ENCODE measurements at regions not wholly inside any gene's neighbourhood (a gene's known extent, or its start where the extent isn't known, plus 50 kb on each side); places are given as distances from the start of the nearest gene placed in this dataset.

- no peaks in the 10 kb centered on the region for H3K9me3 ChIP-seq
- no peak for ATAC-seq
- no peak for TF ChIP-seq CTCF (IDR thresholded peaks at IDR 0.05)
- intact Hi-C loops (cut with DNase I) = no loop called here
- no peak overlapping the region for H3K4me3 ChIP-seq
- no peaks in the 10 kb centered on the region for H3K27me3 ChIP-seq (ENCODE audit: low read depth)
- DNase-seq = no peak
- no peak overlapping the region for H3K27ac ChIP-seq
- H3K4me1 ChIP-seq = no peaks in the 10 kb centered on the region
- no peaks in the 10 kb centered on the region for H3K36me3 ChIP-seq
These were observed 79.2 kb upstream of the FRMD4A start for GRCh38 chr10:14409856-14410458.

DNA sequence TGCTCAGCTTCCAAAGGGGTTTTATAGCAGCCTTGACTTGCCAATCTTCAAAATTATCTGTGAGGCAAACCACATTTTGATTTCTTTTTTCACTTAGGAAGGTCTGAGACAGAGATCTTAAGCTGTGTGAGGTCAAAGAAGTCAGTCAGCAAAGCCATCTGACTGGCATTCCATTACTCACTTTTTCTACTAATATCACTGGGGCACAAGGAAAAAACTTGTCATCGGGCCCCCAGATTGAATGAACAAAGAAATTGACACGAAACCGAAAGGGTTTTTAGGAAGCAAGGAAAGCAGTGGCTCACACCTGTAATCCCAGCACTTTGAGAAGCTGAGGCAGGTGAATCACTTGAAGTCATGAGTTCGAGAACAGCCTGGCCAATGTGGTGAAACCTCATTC, 78.5 kb upstream of the FRMD4A start:
- H3K4me1 ChIP-seq = no peaks in the 10 kb centered on the region
- no peak overlapping the region for H3K4me3 ChIP-seq
- no peaks in the 10 kb centered on the region for H3K36me3 ChIP-seq
- no peaks in the 10 kb centered on the region for H3K27me3 ChIP-seq (ENCODE audit: low read depth)
- no peak overlapping the region for H3K27ac ChIP-seq
- no peak for DNase-seq
- intact Hi-C loops (cut with DNase I) = no loop called here
- H3K9me3 ChIP-seq = no peaks in the 10 kb centered on the region
- TF ChIP-seq CTCF (IDR thresholded peaks at IDR 0.05) = no peak
- ATAC-seq = no peak

GRCh38 chr10:14408139-14408538, 77.4 kb upstream of the FRMD4A start:
- ATAC-seq (no peak), DNase-seq (no peak)
- Histone ChIP-seq H3K9me3 (no peaks in the 10 kb centered on the region), H3K27ac (no peak overlapping the region), H3K36me3 (no peaks in the 10 kb centered on the region), H3K4me1 (no peaks in the 10 kb centered on the region), H3K27me3 (ENCODE audit: low read depth) (no peaks in the 10 kb centered on the region), H3K4me3 (no peak overlapping the region)
- no peak for TF ChIP-seq CTCF (IDR thresholded peaks at IDR 0.05)
- intact Hi-C loops (cut with DNase I) = no loop called here

DNA sequence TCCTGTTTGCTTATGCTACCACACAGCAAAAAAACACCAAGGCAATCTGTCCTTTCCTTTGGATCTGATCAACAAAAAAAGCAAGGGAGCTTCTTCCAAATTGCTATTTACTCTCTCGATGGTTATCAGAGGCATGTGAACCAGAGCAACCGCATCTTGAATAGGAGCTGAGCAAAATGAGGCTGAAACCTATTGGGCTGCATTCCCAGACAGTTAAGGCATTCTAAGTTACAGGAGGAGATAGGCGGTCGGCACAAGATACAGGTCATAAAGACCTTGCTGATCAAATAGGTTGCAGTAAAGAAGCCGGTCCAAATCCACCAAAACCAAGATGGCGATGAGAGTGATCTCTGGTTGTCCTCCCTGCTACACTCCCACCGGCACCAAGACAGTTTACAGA, 76.8 kb upstream of the FRMD4A start:
- ATAC-seq (no peak), DNase-seq (no peak)
- TF ChIP-seq CTCF (IDR thresholded peaks at IDR 0.05) = no peak
- Histone ChIP-seq H3K4me1 (no peaks in the 10 kb centered on the region), H3K27ac (no peak overlapping the region), H3K27me3 (ENCODE audit: low read depth) (no peaks in the 10 kb centered on the region), H3K4me3 (no peak overlapping the region), H3K36me3 (no peaks in the 10 kb centered on the region), H3K9me3 (no peaks in the 10 kb centered on the region)
- intact Hi-C loops (cut with DNase I) = no loop called here

- no peaks in the 10 kb centered on the region for H3K9me3 ChIP-seq
- no peaks in the 10 kb centered on the region for H3K36me3 ChIP-seq
- H3K27ac ChIP-seq = no peak overlapping the region
- no peak for TF ChIP-seq CTCF (IDR thresholded peaks at IDR 0.05)
- intact Hi-C loops (cut with DNase I) = no loop called here
- DNase-seq = no peak
- H3K4me1 ChIP-seq = no peaks in the 10 kb centered on the region
- no peak overlapping the region for H3K4me3 ChIP-seq
- H3K27me3 ChIP-seq (ENCODE audit: low read depth) = no peaks in the 10 kb centered on the region
- ATAC-seq = peak; percentile 11 to 24
These were observed 74.6 kb upstream of the FRMD4A start for GRCh38 chr10:14405076-14406065.

Measured in lower lobe of right lung (tissue), 2 donors.